ENCODE measurements at regions not wholly inside any gene's neighbourhood (a gene's known extent, or its start where the extent isn't known, plus 50 kb on each side); places are given as distances from the start of the nearest gene placed in this dataset.

DNA sequence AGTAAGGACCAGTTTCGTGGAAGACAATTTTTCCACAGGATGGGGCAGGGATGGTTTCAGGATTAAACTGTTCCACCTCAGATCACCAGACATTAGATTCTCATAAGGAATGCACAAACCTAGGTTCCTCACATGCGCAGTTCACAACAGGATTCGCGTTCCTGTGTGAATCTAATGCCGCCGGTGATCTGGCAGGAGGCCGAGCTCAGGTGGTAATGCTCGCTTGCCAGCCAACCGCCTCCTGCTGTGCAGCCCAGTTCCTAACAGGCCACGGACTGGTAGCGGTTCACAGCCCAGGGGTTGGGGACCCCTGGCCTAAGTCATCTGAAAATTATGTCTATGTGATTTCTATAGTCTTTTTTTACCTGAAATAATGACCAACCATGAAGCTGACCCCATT lies 217.5 kb downstream of the TMEM200A start:
- intact Hi-C loops (cut with micrococcal nuclease; ENCODE audit: unreplicated experiment): no loop called here
- CTCF ChIA-PET: no interaction called here
- Mint-ChIP-seq H3K4me3 (ENCODE audit: low read depth, unreplicated experiment) (no peak overlapping the region), H3K36me3 (ENCODE audit: insufficient read depth, unreplicated experiment) (no peaks in the 10 kb centered on the region), H3K9me3 (ENCODE audit: low read depth, unreplicated experiment) (no peaks in the 10 kb centered on the region), H3K27ac (ENCODE audit: unreplicated experiment) (no peak overlapping the region), H3K27me3 (ENCODE audit: unreplicated experiment) (peaks cover 14% of the 10 kb centered on the region), H3K4me1 (ENCODE audit: low read depth, unreplicated experiment) (no peaks in the 10 kb centered on the region)
- TF ChIP-seq, protein P1, sequence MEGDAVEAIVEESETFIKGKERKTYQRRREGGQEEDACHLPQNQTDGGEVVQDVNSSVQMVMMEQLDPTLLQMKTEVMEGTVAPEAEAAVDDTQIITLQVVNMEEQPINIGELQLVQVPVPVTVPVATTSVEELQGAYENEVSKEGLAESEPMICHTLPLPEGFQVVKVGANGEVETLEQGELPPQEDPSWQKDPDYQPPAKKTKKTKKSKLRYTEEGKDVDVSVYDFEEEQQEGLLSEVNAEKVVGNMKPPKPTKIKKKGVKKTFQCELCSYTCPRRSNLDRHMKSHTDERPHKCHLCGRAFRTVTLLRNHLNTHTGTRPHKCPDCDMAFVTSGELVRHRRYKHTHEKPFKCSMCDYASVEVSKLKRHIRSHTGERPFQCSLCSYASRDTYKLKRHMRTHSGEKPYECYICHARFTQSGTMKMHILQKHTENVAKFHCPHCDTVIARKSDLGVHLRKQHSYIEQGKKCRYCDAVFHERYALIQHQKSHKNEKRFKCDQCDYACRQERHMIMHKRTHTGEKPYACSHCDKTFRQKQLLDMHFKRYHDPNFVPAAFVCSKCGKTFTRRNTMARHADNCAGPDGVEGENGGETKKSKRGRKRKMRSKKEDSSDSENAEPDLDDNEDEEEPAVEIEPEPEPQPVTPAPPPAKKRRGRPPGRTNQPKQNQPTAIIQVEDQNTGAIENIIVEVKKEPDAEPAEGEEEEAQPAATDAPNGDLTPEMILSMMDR (IDR thresholded peaks at IDR 0.05; ENCODE audit: unreplicated experiment): no peak
- no peak for DNase-seq
- no TSS peak for BruUV-seq (replicated peaks)

DNA sequence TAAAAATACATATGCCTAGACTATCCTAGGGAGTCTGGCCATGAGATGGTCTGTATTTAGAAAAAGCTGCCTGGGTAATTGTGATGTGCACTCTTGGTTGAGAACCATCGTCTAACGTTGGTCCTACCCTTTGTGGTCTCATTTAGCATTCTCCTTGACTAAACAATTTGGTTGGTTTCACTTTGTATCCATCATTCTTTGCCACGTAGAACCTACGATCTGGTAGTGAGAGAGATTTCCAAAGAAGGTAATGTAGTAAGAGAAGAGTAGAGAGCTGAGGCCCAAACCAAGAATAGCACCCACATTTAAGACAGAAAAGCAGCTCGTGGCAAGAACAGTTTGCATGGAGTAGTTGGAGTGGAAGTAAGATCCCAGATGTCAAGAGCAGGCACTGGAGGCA lies 219.8 kb downstream of the TMEM200A start:
- Mint-ChIP-seq H3K4me3 (ENCODE audit: low read depth, unreplicated experiment) (no peak overlapping the region), H3K27me3 (ENCODE audit: unreplicated experiment) (peaks cover 8% of the 10 kb centered on the region), H3K36me3 (ENCODE audit: insufficient read depth, unreplicated experiment) (no peaks in the 10 kb centered on the region), H3K27ac (ENCODE audit: unreplicated experiment) (no peak overlapping the region), H3K9me3 (ENCODE audit: low read depth, unreplicated experiment) (no peaks in the 10 kb centered on the region), H3K4me1 (ENCODE audit: low read depth, unreplicated experiment) (no peaks in the 10 kb centered on the region)
- no TSS peak for BruUV-seq (replicated peaks)
- CTCF ChIA-PET: no interaction called here
- DNase-seq: no peak
- intact Hi-C loops (cut with micrococcal nuclease; ENCODE audit: unreplicated experiment): no loop called here
- TF ChIP-seq, protein P1 (IDR thresholded peaks at IDR 0.05; ENCODE audit: unreplicated experiment): no peak

DNA sequence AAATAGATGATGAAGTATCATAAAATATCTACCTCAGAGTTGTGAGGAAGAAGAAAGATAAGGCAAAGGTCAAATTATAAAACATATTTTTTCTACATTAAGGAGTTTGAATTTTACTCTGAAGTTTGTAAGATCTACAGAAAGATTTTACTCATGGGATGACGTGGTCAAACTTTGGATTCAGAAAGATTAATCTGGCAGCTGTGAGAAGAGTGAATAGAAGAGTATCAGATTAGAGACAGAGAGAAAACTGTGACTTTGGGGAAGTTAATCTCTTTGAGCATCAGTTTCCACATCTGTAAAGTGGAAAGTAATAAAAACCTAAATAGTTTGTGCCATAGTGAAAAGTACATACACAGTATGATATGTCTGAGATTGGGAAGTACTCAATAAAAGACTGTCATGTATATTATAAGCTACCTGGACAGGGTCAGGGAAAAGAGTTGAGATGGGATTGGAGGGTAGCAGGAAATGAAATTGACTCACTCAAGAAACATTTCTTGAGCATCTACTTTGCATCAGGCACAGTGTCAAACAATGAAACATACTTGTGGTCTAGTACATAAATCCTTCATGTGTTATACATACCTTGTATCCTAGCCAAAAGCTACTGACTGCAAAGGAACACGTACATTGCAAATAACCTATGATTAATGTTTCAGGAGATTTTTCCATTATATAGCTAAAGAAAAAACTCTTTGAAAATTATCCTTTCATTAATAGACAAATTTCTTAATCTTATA lies 222.1 kb downstream of the TMEM200A start:
- H3K27ac Mint-ChIP-seq (ENCODE audit: unreplicated experiment): no peak overlapping the region
- CTCF ChIA-PET: no interaction called here
- no peaks in the 10 kb centered on the region for H3K9me3 Mint-ChIP-seq (ENCODE audit: low read depth, unreplicated experiment)
- no peaks in the 10 kb centered on the region for H3K4me1 Mint-ChIP-seq (ENCODE audit: low read depth, unreplicated experiment)
- no peak overlapping the region for H3K4me3 Mint-ChIP-seq (ENCODE audit: low read depth, unreplicated experiment)
- no peak for DNase-seq
- no peaks in the 10 kb centered on the region for H3K36me3 Mint-ChIP-seq (ENCODE audit: insufficient read depth, unreplicated experiment)
- H3K27me3 Mint-ChIP-seq (ENCODE audit: unreplicated experiment): peaks cover 25% of the 10 kb centered on the region
- TF ChIP-seq, protein P1 (IDR thresholded peaks at IDR 0.05; ENCODE audit: unreplicated experiment): no peak
- intact Hi-C loops (cut with micrococcal nuclease; ENCODE audit: unreplicated experiment): no loop called here
- no TSS peak for BruUV-seq (replicated peaks)

DNA sequence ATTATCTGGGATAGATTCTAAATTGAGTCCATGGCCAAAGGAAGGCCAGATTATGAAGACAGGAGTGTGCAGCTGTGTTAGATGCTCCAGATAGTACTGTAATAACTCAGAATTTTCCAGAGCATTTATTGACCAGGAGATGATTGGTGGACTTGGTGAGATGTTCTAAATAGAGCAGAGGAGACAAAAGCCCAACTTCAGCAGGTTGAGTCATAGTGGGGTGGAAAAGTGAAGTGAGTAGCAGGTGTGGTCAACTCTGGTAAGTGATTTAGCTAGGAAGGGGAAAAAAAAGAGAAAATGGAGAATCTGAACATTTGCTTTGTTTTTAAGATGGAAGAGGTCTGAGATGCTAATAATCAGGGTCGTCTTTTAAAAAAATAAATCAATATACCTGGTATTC lies 227.4 kb downstream of the TMEM200A start:
- H3K4me3 Mint-ChIP-seq (ENCODE audit: low read depth, unreplicated experiment): no peak overlapping the region
- H3K27ac Mint-ChIP-seq (ENCODE audit: unreplicated experiment): no peak overlapping the region
- TF ChIP-seq, protein P1 (IDR thresholded peaks at IDR 0.05; ENCODE audit: unreplicated experiment): no peak
- intact Hi-C loops (cut with micrococcal nuclease; ENCODE audit: unreplicated experiment): no loop called here
- CTCF ChIA-PET: no interaction called here
- H3K9me3 Mint-ChIP-seq (ENCODE audit: low read depth, unreplicated experiment): no peaks in the 10 kb centered on the region
- no TSS peak for BruUV-seq (replicated peaks)
- H3K4me1 Mint-ChIP-seq (ENCODE audit: low read depth, unreplicated experiment): no peaks in the 10 kb centered on the region
- peaks cover 43% of the 10 kb centered on the region for H3K27me3 Mint-ChIP-seq (ENCODE audit: unreplicated experiment)
- H3K36me3 Mint-ChIP-seq (ENCODE audit: insufficient read depth, unreplicated experiment): no peaks in the 10 kb centered on the region
- DNase-seq: no peak

All from Calu3 (cell line).